PC-9 (cell line): ENCODE measurements at regions not wholly inside any gene's neighbourhood (a gene's known extent, or its start where the extent isn't known, plus 50 kb on each side); places are given as distances from the start of the nearest gene placed in this dataset.
A peak's percentile ranks its signal among the peaks of the same experiment; 100 is the strongest.

ENCODE experiments used
- BruUV-seq: library from RNA; stranded (reverse); fragments of 400-500 nt; replicated peaks from 2 replicates; lab custom pipeline; 2021; lab: Mats Ljungman, UMichigan
- CTCF ChIA-PET: fragments of 300-600 bp; sonication (Branson Sonifier 250); formaldehyde crosslinking; loops from one replicate; lab custom pipeline; 2022; ENCODE audit warnings: antibody characterized with exemption; lab: Charles Lee
- POLR2A ChIA-PET: fragments of 300-600 bp; sonication (Branson Sonifier 250); formaldehyde crosslinking; loops from one replicate; lab custom pipeline; 2022; ENCODE audit warnings: antibody characterized with exemption; ENCODE audit not compliant: unreplicated experiment; lab: Charles Lee
- DNase-seq, 2 experiments: peaks; one replicate each; pipeline versions ENCODE4 v3.0.0 to v3.0.0-alpha.2; 2015 to 2022; ENCODE audit warnings: mixed read lengths in 1 of 2
- H2AFZ ChIP-seq: fragments of 200-600 bp; sonication (generic); 2 replicates; pipeline ENCODE4 v1.8.1; 2017; ENCODE audit warnings: antibody characterized with exemption
- H3F3A ChIP-seq: fragments of 200-600 bp; sonication (generic); 2 replicates; pipeline ENCODE4 v1.8.1; 2017; ENCODE audit warnings: antibody characterized with exemption, mild to moderate bottlenecking, low read depth; ENCODE audit not compliant: insufficient read depth
- H3K27ac ChIP-seq: fragments of 200-600 bp; sonication (generic); 2 replicates; pipeline ENCODE4 v1.6.1; 2016; ENCODE audit warnings: mixed run types
- H3K27me3 ChIP-seq: fragments of 200-600 bp; sonication (generic); 2 replicates; pipeline ENCODE4 v1.6.1; 2016; ENCODE audit warnings: low read depth, mixed run types; ENCODE audit not compliant: insufficient read depth
- H3K36me3 ChIP-seq: fragments of 200-600 bp; sonication (generic); 2 replicates; pipeline ENCODE4 v1.6.1; 2016; ENCODE audit warnings: low read depth, mixed run types
- H3K4me1 ChIP-seq: fragments of 200-600 bp; sonication (generic); replicated peaks from 2 replicates; pipeline ENCODE4 v1.6.1; 2016; ENCODE audit warnings: mixed run types; ENCODE audit not compliant: insufficient read depth
- H3K4me2 ChIP-seq: fragments of 200-600 bp; sonication (generic); 2 replicates; pipeline ENCODE4 v1.6.1; 2017; ENCODE audit warnings: mixed run types
- H3K4me3 ChIP-seq: fragments of 200-600 bp; sonication (generic); 2 replicates; pipeline ENCODE4 v1.6.1; 2016; ENCODE audit warnings: mixed run types
- H3K79me2 ChIP-seq: fragments of 200-600 bp; sonication (generic); 2 replicates; pipeline ENCODE4 v1.6.1; 2017; ENCODE audit warnings: low read depth, mixed run types
- H3K9me2 ChIP-seq: fragments of 200-600 bp; sonication (generic); 2 replicates; pipeline ENCODE4 v1.8.1; 2017; ENCODE audit warnings: mild to moderate bottlenecking; ENCODE audit not compliant: insufficient read depth
- H3K9me3 ChIP-seq: fragments of 200-600 bp; sonication (generic); 2 replicates; pipeline ENCODE4 v1.8.1; 2016; ENCODE audit warnings: low read depth; ENCODE audit not compliant: insufficient read depth
- H4K20me1 ChIP-seq: fragments of 200-600 bp; sonication (generic); 2 replicates; pipeline ENCODE4 v1.8.1; 2017; ENCODE audit not compliant: insufficient read depth
- EZH2 ChIP-seq: fragments of 200-600 bp; sonication (generic); IDR thresholded peaks from 2 replicates; pipeline ENCODE4 v1.8.0; 2017; ENCODE audit warnings: antibody characterized with exemption, low read depth
- intact Hi-C: fragments of 100-400 bp; cut with micrococcal nuclease; formaldehyde crosslinking; loops from one replicate; pipeline ENCODE4 v1.10.0; 2022; ENCODE audit not compliant: unreplicated experiment
- TF ChIP-seq, protein P1 (sequence below): fragments of 200-600 bp; sonication (generic); conservative IDR thresholded peaks from 2 replicates; pipeline ENCODE4 v1.6.1; 2017; ENCODE audit warnings: mixed run types, antibody characterized with exemption, mild to moderate bottlenecking, moderate library complexity

DNA sequence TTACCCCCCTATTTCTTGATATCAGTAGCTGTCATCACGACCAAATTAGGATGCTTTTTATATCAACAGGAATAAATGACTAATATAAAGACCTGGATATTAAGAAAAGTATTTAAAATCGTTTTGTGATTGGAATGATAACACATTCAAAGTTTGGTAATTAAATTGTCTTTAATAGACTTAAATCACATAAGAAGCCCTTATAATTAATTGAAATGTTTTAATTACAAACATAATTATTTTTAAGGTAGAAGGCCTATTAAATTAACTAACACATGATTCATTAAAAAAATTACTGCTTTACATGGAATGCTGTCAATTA, 412.4 kb downstream of the FUT8 start:
- ChIA-PET CTCF (interaction anchor here (1.0 to 2.3 kb wide), 5 partner anchors 10 to 661 kb away, joined by 3 to 59 read pairs (median 4); no protein-coding TSS in a partner anchor), POLR2A (no interaction called here)
- Histone ChIP-seq H3K27me3 (no peaks in the 10 kb centered on the region), H3K9me2 (no peaks in the 10 kb centered on the region), H3F3A (no peaks in the 10 kb centered on the region), H3K27ac (no peak overlapping the region), H2AFZ (no peak overlapping the region), H3K4me3 (no peak overlapping the region), H3K9me3 (no peaks in the 10 kb centered on the region), H3K4me1 (no peaks in the 10 kb centered on the region), H4K20me1 (no peaks in the 10 kb centered on the region), H3K36me3 (no peaks in the 10 kb centered on the region), H3K4me2 (no peak overlapping the region), H3K79me2 (no peaks in the 10 kb centered on the region)
- TF ChIP-seq, protein P1, sequence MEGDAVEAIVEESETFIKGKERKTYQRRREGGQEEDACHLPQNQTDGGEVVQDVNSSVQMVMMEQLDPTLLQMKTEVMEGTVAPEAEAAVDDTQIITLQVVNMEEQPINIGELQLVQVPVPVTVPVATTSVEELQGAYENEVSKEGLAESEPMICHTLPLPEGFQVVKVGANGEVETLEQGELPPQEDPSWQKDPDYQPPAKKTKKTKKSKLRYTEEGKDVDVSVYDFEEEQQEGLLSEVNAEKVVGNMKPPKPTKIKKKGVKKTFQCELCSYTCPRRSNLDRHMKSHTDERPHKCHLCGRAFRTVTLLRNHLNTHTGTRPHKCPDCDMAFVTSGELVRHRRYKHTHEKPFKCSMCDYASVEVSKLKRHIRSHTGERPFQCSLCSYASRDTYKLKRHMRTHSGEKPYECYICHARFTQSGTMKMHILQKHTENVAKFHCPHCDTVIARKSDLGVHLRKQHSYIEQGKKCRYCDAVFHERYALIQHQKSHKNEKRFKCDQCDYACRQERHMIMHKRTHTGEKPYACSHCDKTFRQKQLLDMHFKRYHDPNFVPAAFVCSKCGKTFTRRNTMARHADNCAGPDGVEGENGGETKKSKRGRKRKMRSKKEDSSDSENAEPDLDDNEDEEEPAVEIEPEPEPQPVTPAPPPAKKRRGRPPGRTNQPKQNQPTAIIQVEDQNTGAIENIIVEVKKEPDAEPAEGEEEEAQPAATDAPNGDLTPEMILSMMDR: peak; percentile 46; the same call in 1 of the 2 replicates
- no peak for TF ChIP-seq EZH2
- no TSS peak for BruUV-seq
- intact Hi-C loops: loop anchor here (1.0 kb wide), 2 partner anchors 410 to 661 kb away; no protein-coding TSS in a partner anchor
- no peak for DNase-seq

DNA sequence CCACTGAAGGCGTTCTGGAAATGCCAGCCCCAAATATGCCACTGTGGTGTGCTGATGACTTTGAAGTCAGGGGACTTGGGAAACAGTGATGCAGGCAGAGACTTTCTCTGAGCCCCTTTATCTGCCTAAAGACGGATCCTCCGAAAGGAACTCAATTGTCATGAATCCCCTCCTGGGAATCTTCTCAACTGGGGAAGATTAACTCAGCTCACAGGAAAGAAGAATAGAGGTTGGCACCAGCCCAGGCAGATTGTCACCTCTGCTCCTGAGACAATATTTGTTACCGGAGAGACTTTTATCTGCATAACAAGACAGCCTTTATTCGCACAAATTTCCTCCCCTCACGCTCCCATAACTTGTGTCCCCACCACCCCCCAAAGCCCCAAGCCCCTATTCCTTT, 414.4 kb downstream of the FUT8 start:
- Histone ChIP-seq H3K9me3 (no peaks in the 10 kb centered on the region), H3F3A (no peaks in the 10 kb centered on the region), H3K4me3 (no peak overlapping the region), H3K4me1 (no peaks in the 10 kb centered on the region), H3K4me2 (no peak overlapping the region), H3K27ac (no peak overlapping the region), H4K20me1 (no peaks in the 10 kb centered on the region), H3K27me3 (no peaks in the 10 kb centered on the region), H3K79me2 (no peaks in the 10 kb centered on the region), H3K36me3 (no peaks in the 10 kb centered on the region), H3K9me2 (no peaks in the 10 kb centered on the region), H2AFZ (no peak overlapping the region)
- CTCF ChIA-PET: interaction anchor here (0.6 kb wide), 1 partner anchor 636 kb away, joined by 3 read pairs; no protein-coding TSS in a partner anchor
- DNase-seq: no peak
- TF ChIP-seq, protein P1: no peak
- no peak for TF ChIP-seq EZH2
- intact Hi-C loops: loop anchor here (2.0 kb wide), 1 partner anchor 128 kb away; no protein-coding TSS in a partner anchor
- POLR2A ChIA-PET: no interaction called here
- BruUV-seq: no TSS peak

DNA sequence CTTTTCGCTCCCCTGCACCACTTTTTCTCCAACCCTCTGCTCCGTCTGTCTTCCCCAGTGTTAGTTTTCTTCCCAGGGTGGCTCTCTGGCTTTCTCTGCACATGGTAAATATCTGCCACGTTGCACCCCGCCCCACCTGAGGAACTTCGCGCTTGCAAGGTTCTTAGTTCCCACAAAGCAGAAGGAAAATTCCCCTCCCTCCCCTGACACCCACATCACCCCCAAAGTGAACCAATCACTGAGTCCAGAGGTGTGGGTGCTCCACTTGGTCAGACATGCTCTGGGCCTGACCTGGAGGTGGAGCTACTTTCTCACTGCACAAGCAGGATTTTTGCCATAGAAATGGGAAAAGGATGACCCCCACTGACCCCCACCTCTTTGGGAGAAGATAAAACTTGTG, 415.0 kb downstream of the FUT8 start:
- no TSS peak for BruUV-seq
- Histone ChIP-seq H3K9me3 (no peaks in the 10 kb centered on the region), H3K4me2 (no peak overlapping the region), H3K4me1 (no peaks in the 10 kb centered on the region), H3K27ac (no peak overlapping the region), H3F3A (no peaks in the 10 kb centered on the region), H3K27me3 (no peaks in the 10 kb centered on the region), H4K20me1 (no peaks in the 10 kb centered on the region), H3K79me2 (no peaks in the 10 kb centered on the region), H3K9me2 (no peaks in the 10 kb centered on the region), H3K4me3 (no peak overlapping the region), H2AFZ (no peak overlapping the region), H3K36me3 (no peaks in the 10 kb centered on the region)
- POLR2A ChIA-PET: no interaction called here
- TF ChIP-seq, protein P1: no peak
- TF ChIP-seq EZH2: no peak
- no peak for DNase-seq
- CTCF ChIA-PET: interaction anchor here (0.6 kb wide), 1 partner anchor 636 kb away, joined by 3 read pairs; no protein-coding TSS in a partner anchor
- intact Hi-C loops: loop anchor here (2.0 kb wide), 1 partner anchor 127 kb away; no protein-coding TSS in a partner anchor
